ENCODE measurements at regions not wholly inside any gene's neighbourhood (a gene's known extent, or its start where the extent isn't known, plus 50 kb on each side); places are given as distances from the start of the nearest gene placed in this dataset.

GRCh38 chr20:6679086-6679485 lies 88.4 kb upstream of the BMP2 start:
- Histone ChIP-seq H3K4me3 (no peak overlapping the region), H3K9me3 (no peaks in the 10 kb centered on the region), H3K27ac (no peak overlapping the region), H3K36me3 (no peaks in the 10 kb centered on the region), H3K4me1 (no peaks in the 10 kb centered on the region), H3K27me3 (no peaks in the 10 kb centered on the region)
- DNase-seq (ENCODE audit: extremely low spot score in 2 of 2), result no peak
- intact Hi-C loops (cut with DNase I), result no loop called here
- TF ChIP-seq POLR2AphosphoS5 (IDR thresholded peaks at IDR 0.05; ENCODE audit: insufficient read depth in 1 of 2, low read depth in 1 of 2), result no peak
- TF ChIP-seq, protein P1, sequence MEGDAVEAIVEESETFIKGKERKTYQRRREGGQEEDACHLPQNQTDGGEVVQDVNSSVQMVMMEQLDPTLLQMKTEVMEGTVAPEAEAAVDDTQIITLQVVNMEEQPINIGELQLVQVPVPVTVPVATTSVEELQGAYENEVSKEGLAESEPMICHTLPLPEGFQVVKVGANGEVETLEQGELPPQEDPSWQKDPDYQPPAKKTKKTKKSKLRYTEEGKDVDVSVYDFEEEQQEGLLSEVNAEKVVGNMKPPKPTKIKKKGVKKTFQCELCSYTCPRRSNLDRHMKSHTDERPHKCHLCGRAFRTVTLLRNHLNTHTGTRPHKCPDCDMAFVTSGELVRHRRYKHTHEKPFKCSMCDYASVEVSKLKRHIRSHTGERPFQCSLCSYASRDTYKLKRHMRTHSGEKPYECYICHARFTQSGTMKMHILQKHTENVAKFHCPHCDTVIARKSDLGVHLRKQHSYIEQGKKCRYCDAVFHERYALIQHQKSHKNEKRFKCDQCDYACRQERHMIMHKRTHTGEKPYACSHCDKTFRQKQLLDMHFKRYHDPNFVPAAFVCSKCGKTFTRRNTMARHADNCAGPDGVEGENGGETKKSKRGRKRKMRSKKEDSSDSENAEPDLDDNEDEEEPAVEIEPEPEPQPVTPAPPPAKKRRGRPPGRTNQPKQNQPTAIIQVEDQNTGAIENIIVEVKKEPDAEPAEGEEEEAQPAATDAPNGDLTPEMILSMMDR (IDR thresholded peaks at IDR 0.05), result no peak
- TF ChIP-seq POLR2A (IDR thresholded peaks at IDR 0.05), result no peak

DNA sequence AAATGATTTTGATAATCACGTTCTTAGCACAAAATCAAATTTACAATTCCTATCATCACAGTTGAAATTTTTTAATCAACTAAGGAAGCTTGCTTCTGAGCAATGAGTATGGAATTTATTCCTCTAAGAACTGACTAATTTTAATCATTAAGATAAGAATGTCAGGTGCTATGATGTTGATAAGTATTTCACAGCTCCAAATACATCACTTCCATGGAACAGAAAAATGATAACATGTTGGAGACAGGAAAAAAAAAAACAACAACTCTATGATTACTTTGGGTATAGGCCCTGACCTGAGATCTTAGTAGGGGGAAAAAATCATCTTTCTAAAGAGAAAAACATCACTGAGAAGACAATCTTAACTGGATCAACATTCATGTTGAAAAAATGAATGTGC lies 89.4 kb upstream of the BMP2 start:
- no peak for TF ChIP-seq POLR2AphosphoS5 (IDR thresholded peaks at IDR 0.05; ENCODE audit: insufficient read depth in 1 of 2, low read depth in 1 of 2)
- Histone ChIP-seq H3K9me3 (no peaks in the 10 kb centered on the region), H3K4me3 (no peak overlapping the region), H3K4me1 (no peaks in the 10 kb centered on the region), H3K36me3 (no peaks in the 10 kb centered on the region), H3K27me3 (no peaks in the 10 kb centered on the region), H3K27ac (no peak overlapping the region)
- DNase-seq (ENCODE audit: extremely low spot score in 2 of 2), result no peak
- intact Hi-C loops (cut with DNase I), result no loop called here

GRCh38 chr20:6674831-6675230 lies 92.7 kb upstream of the BMP2 start:
- TF ChIP-seq POLR2A (IDR thresholded peaks at IDR 0.05), result no peak
- no peak for TF ChIP-seq POLR2AphosphoS5 (IDR thresholded peaks at IDR 0.05; ENCODE audit: insufficient read depth in 1 of 2, low read depth in 1 of 2)
- TF ChIP-seq, protein P1 (IDR thresholded peaks at IDR 0.05), result no peak
- H3K9me3 ChIP-seq, result no peaks in the 10 kb centered on the region
- no peak overlapping the region for H3K4me3 ChIP-seq
- H3K36me3 ChIP-seq, result no peaks in the 10 kb centered on the region
- no peaks in the 10 kb centered on the region for H3K27me3 ChIP-seq
- intact Hi-C loops (cut with DNase I), result no loop called here
- H3K27ac ChIP-seq, result no peak overlapping the region
- no peak for DNase-seq (ENCODE audit: extremely low spot score in 2 of 2)
- H3K4me1 ChIP-seq, result no peaks in the 10 kb centered on the region

GRCh38 chr20:6673071-6673470 lies 94.4 kb upstream of the BMP2 start:
- H3K4me3 ChIP-seq, result no peak overlapping the region
- H3K27me3 ChIP-seq, result no peaks in the 10 kb centered on the region
- TF ChIP-seq, protein P1 (IDR thresholded peaks at IDR 0.05), result no peak
- TF ChIP-seq POLR2A (IDR thresholded peaks at IDR 0.05), result no peak
- TF ChIP-seq POLR2AphosphoS5 (IDR thresholded peaks at IDR 0.05; ENCODE audit: insufficient read depth in 1 of 2, low read depth in 1 of 2), result no peak
- H3K4me1 ChIP-seq, result no peaks in the 10 kb centered on the region
- no peaks in the 10 kb centered on the region for H3K9me3 ChIP-seq
- intact Hi-C loops (cut with DNase I), result no loop called here
- H3K27ac ChIP-seq, result no peak overlapping the region
- H3K36me3 ChIP-seq, result no peaks in the 10 kb centered on the region
- no peak for DNase-seq (ENCODE audit: extremely low spot score in 2 of 2)

GRCh38 chr20:6671829-6672228 lies 95.7 kb upstream of the BMP2 start:
- H3K36me3 ChIP-seq, result no peaks in the 10 kb centered on the region
- no peak overlapping the region for H3K27ac ChIP-seq
- intact Hi-C loops (cut with DNase I), result no loop called here
- no peak overlapping the region for H3K4me3 ChIP-seq
- H3K9me3 ChIP-seq, result no peaks in the 10 kb centered on the region
- no peaks in the 10 kb centered on the region for H3K27me3 ChIP-seq
- no peak for DNase-seq (ENCODE audit: extremely low spot score in 2 of 2)
- TF ChIP-seq POLR2AphosphoS5 (IDR thresholded peaks at IDR 0.05; ENCODE audit: insufficient read depth in 1 of 2, low read depth in 1 of 2), result no peak
- TF ChIP-seq, protein P1 (IDR thresholded peaks at IDR 0.05), result no peak
- TF ChIP-seq POLR2A (IDR thresholded peaks at IDR 0.05), result no peak
- no peaks in the 10 kb centered on the region for H3K4me1 ChIP-seq

- H3K4me3 ChIP-seq, result no peak overlapping the region
- no peaks in the 10 kb centered on the region for H3K4me1 ChIP-seq
- DNase-seq (ENCODE audit: extremely low spot score in 2 of 2), result no peak
- intact Hi-C loops (cut with DNase I), result no loop called here
- H3K27ac ChIP-seq, result no peak overlapping the region
- H3K36me3 ChIP-seq, result no peaks in the 10 kb centered on the region
- H3K27me3 ChIP-seq, result no peaks in the 10 kb centered on the region
- H3K9me3 ChIP-seq, result no peaks in the 10 kb centered on the region
- TF ChIP-seq POLR2AphosphoS5 (IDR thresholded peaks at IDR 0.05; ENCODE audit: insufficient read depth in 1 of 2, low read depth in 1 of 2) (no peak), POLR2A (IDR thresholded peaks at IDR 0.05) (no peak)
- TF ChIP-seq, protein P1 (IDR thresholded peaks at IDR 0.05), result no peak
Measured at GRCh38 chr20:6668546-6668945, 98.9 kb upstream of the BMP2 start.

All from vagina (tissue), 2 donors.